Vagina (tissue), 2 donors: ENCODE measurements at regions not wholly inside any gene's neighbourhood (a gene's known extent, or its start where the extent isn't known, plus 50 kb on each side); places are given as distances from the start of the nearest gene placed in this dataset.

ENCODE experiments used
- CTCF ChIP-seq, 3 experiments: fragments of 450-650 bp in 2 of 3; fragments of 200-600 bp in 1 of 3; sonication (generic) in 1 of 3; IDR thresholded peaks; one replicate each; pipeline ENCODE4 v1.5.1; 2017 to 2019; ENCODE audit warnings: antibody characterized with exemption in 3 of 3, mild to moderate bottlenecking in 2 of 3, moderate library complexity in 2 of 3
- POLR2A ChIP-seq, 2 donors: fragments of 450-650 bp; IDR thresholded peaks; one replicate each; pipeline ENCODE4 v1.6.1; 2017; ENCODE audit warnings: antibody characterized with exemption in 2 of 2, mild to moderate bottlenecking in 2 of 2, moderate library complexity in 2 of 2

- no peak for TF ChIP-seq CTCF (IDR thresholded peaks at IDR 0.05)
- TF ChIP-seq POLR2A (IDR thresholded peaks at IDR 0.05), result no peak
Measured at GRCh38 chr18:27728659-27729058, 448.3 kb downstream of the CDH2 start.
